T-helper 2 cell (primary cell): ENCODE measurements at regions not wholly inside any gene's neighbourhood (a gene's known extent, or its start where the extent isn't known, plus 50 kb on each side); places are given as distances from the start of the nearest gene placed in this dataset.

Source experiments
- DNase-seq, 5 experiments: peaks; one replicate each; pipeline versions ENCODE4 v3.0.0 to v3.0.0-alpha.2; 2012 to 2022

- DNase-seq, result no peak
Observed at GRCh38 chrX:20364238-20364637, 97.5 kb upstream of the RPS6KA3 start.

DNA sequence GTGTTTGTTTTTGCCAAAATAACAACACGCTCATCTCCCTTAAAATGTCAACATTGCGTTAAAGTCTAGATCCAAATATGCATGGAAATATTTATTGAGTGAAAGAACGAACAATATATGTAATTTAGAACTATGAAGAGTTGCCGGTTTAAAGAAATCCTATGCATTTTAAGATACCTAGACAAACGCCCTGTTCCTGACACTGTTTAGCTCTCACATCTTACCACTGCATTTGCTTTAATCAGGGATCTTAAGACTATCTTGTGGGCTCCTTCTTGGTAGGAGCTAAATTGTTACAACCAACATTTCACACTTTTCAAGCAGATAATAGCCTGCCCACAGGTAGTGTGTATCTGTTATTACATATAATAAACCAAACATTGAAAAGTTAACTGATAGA is 96.6 kb upstream of the RPS6KA3 start:
- DNase-seq, result no peak

DNA sequence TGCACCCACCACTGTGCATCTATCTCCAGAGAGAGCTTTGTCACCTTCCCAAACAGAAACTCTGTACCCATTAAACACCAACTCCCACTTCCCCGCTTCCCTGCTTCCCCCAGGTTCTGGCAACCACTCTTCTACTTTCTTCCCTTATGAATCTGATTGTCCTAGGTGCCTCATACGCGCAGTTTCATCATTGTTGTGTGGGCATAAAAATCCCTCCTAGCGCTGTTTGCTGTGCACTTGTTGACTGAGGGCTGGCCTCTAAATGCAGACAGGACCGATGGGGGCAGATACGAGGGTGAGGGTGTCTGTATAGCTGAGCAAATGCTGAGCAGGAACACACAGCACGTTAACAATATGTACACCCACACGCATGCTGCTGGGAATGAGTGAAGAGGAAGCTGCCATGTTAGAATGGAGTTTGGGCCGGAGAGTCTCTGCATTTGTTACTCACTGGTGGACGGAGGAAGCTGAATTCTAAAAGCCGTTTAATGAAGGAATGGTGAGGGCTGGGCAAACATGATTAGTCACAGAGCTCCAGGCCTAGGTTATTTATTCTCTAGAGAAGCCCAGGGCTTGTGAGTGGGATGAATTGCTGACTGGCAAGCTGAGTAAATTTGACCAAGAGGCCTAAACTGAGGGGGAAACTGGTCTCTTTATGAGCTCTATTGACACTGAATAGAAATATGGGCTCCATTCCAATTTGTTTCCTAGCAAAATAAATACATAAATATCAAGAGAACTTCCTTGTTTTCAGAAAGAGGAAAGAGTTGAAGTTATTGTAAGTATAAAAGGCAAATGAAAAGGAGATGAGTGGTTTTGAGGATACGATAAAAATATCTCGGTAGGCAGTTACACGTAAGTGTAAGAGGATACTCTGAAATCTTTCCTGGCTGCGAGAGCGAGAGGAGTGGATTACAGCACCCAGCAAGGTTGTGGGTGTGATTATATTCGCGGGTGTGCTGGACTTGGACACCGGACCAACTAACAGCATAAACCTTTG is 95.9 kb upstream of the RPS6KA3 start:
- DNase-seq, result no peak

DNA sequence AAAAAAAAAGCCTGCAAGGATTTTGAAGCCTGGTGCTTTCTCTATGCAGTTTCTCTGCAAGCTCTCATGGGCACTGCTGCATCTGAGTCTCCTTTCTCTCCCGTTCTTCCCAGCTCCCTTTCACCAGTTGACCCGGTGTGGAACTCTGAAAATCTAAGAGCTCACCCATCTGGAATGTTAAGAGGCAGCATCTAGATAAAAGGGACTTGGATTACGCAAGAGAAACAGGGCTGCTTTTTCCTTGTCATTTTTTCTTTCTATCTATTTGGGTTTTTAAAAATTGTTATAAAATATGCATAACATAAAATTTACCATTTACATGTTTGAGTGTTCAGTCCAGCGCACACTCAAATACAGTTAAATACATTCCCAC is 95.2 kb upstream of the RPS6KA3 start:
- DNase-seq, result no peak

- DNase-seq, result no peak
Observed at GRCh38 chrX:20361081-20361889, 94.6 kb upstream of the RPS6KA3 start.

DNA sequence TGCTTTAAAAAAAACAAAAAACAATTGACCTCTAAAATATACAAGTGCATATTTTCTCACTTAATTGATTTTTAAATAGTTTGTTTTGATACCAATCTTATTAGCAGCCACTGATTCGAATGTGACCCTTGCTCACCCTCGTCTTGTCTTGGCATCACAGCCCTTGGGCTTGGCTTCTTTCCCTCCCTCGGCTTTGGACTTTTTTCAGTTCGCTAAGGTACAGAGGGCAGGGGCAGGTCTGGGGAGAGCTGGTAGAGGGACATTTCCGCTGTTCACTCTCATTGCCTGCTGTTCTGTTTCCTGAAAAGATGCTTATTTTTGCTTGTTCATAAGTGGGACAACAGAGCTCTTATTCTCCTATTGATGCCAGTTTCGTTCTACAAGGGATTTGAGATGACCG is 88.5 kb upstream of the RPS6KA3 start:
- no peak for DNase-seq

DNA sequence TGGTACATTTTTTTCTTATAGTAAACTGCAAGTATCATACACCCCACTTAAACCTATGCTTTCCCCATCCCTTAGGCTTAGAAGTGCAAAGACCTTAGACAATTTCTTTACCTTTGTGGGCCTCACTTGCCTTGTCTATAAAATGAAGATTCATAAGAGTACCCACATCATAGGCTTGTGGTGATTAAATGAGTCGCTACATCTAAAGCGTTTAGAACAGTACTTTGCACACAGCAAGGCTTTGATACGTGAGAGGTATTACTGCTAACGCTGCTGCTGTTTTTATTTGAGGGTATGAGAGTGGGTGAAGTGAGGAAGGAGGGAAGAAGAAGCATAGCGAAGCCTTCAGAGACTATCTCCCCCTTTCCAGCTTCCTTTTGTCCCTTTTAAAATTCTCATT is 87.8 kb upstream of the RPS6KA3 start:
- peak in 1 of 5 experiments; percentile 40 for DNase-seq

GRCh38 chrX:20352935-20353336 is 86.2 kb upstream of the RPS6KA3 start:
- peak in 1 of 5 experiments; percentile 63 for DNase-seq

DNA sequence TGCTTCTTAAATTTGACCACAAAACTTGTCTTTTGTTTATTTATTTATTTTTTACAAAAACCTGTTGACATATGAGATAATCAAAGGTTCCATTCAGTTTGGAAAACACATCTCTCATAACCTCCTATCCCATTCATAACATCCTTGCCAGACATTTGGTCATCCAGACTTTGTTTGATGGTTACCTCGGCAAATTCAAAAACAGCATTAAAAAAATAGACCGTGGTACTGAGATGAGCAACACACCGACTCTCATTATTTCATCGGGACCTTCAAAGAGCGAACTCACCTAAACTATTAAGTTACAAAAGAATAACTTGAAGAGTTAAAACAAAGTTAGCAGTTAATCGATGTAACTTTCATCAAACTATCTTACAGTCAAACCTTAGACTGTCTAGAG is 85.8 kb upstream of the RPS6KA3 start:
- DNase-seq, result peak in 1 of 5 experiments; percentile 37

GRCh38 chrX:20350596-20350995 is 83.9 kb upstream of the RPS6KA3 start:
- no peak for DNase-seq

GRCh38 chrX:20348139-20348538 is 81.4 kb upstream of the RPS6KA3 start:
- DNase-seq, result no peak

GRCh38 chrX:20347481-20347880 is 80.8 kb upstream of the RPS6KA3 start:
- DNase-seq, result no peak

DNA sequence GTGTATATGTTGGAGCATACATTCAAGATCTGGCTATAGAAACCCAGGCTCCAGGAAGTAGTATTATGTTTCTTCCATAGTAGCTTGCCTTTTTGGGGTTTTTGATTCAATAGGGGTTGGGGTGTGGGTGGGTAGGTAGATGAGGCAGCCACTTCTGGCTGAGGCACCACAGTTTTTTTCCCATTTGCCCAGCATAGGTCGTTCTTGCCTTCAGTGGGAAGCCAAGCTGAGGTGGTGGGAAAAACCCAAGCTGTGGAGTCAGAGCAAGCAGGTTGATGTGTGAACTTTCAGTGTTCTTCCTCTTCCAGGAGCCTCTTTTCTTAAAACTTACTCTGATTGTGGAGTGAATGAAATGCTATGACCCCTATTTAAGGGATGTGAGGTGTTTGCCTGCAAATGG is 67.0 kb upstream of the RPS6KA3 start:
- DNase-seq, result peak in 1 of 5 experiments; percentile 0

DNA sequence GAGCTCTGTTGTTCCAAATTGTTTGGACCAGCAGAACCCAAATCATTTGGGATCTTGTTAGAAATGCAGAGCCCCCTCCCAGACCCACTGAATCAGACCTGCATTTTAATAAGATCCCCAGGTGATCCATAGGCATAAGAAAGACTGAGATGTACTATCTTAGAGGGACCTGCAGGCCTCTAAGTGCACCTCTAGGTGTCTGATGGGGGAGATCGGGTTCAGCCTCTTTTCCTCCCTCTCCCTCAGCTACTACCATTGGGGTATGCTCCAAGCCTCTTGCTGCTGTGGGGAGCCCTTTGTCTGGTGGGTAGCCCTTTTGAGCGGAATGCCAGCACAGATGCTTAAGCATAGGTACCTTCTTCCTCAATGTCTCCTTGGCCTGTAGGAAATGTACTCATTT is 63.8 kb upstream of the RPS6KA3 start:
- DNase-seq, result no peak

DNA sequence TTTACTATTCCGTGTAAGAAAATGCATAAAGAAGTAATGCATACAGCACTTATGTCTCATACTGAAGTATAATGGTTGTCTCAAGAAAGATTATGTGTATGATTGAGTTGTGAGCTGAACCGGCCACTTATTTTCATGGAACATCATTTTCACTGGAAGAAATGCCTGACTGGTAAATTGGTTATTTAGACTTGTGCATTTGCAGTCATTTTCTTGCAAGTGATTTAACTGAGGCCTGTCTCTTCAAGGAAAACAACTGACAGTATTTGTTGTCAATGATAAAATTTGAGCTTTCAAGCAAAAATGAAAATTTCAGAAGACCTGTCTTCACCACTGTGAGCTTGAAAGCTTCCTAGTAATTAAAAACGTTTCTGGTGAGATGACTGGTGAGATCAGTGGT is 62.7 kb upstream of the RPS6KA3 start:
- DNase-seq, result no peak

GRCh38 chrX:20325786-20326388 is 59.2 kb upstream of the RPS6KA3 start:
- DNase-seq, result no peak

DNA sequence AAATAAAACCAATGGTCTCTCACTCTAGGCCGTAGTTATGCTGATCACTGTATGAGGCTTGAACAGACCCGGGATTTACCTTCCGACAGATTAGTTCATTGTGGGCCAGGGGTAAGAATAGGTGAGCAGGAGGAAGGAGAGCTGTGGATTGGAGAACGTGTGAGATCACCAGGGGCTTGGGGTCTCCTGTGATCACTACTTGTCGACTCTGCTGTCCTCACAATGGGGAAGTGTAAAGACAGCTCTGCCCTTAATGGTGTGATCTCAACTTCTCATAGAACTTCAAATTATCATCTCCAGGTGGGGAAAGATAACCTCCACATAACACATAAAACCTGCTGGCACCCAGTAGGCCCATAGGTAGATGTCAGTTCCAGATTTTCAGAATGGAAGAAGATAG is 56.2 kb upstream of the RPS6KA3 start:
- DNase-seq, result no peak

GRCh38 chrX:20320461-20321159 is 53.9 kb upstream of the RPS6KA3 start:
- DNase-seq, result peak in 2 of 5 experiments; percentile 3 to 30

DNA sequence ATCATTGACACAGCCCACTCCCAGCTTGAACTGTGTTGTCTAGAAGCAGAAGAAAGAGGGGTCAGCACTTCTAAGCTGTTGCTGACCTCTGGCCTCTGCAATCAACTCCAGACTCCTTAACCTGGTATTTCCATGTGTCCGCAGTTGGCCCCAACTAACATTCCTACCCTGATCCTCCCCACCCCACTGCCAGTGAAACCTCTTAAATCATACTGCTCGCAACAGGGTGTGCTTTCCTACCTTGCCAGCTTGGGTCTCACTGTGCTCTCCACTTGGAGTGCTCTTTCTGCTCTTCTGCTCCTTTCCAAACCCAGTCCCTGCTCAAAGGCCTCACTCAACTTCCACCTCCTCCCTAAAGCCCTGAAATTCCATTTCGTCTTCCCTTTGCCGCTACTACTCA is 52.3 kb upstream of the RPS6KA3 start:
- DNase-seq, result no peak

- DNase-seq, result no peak
Observed at GRCh38 chrX:20317873-20318272, 51.2 kb upstream of the RPS6KA3 start.
